ENCODE measurements at regions not wholly inside any gene's neighbourhood (a gene's known extent, or its start where the extent isn't known, plus 50 kb on each side); places are given as distances from the start of the nearest gene placed in this dataset.
A peak's percentile ranks its signal among the peaks of the same experiment; 100 is the strongest.

- H3K36me3 ChIP-seq (ENCODE audit: low read length), result no peaks in the 10 kb centered on the region
- TF ChIP-seq CTCF (IDR thresholded peaks at IDR 0.05; ENCODE audit: insufficient read depth, low read length, poor library complexity, severe bottlenecking) (no peak), EZH2phosphoT487 (conservative IDR thresholded peaks at IDR 0.05; ENCODE audit: low read length) (no peak)
- no peak overlapping the region for H3K4me3 ChIP-seq (ENCODE audit: insufficient read depth, low read length, poor library complexity, severe bottlenecking)
- no peaks in the 10 kb centered on the region for H3K27me3 ChIP-seq (ENCODE audit: low read length)
- no peak overlapping the region for H3K27ac ChIP-seq (ENCODE audit: low read depth, low read length)
- H3K9me3 ChIP-seq (ENCODE audit: insufficient read depth, low read length), result no peaks in the 10 kb centered on the region
- no peaks in the 10 kb centered on the region for H4K20me1 ChIP-seq (ENCODE audit: low read depth, low read length)
- H2AFZ ChIP-seq (ENCODE audit: low read depth, low read length, severe bottlenecking), result no peak overlapping the region
- no peaks in the 10 kb centered on the region for H3K79me2 ChIP-seq (ENCODE audit: insufficient read depth, low read length)
- no peak overlapping the region for H3K4me2 ChIP-seq (ENCODE audit: low read depth, low read length, poor library complexity, severe bottlenecking)
- no peak overlapping the region for H3K9ac ChIP-seq (ENCODE audit: low read length)
- H3K9me2 ChIP-seq (replicated peaks; ENCODE audit: insufficient read depth, low read length), result no peaks in the 10 kb centered on the region
- no peaks in the 10 kb centered on the region for H3F3A ChIP-seq (ENCODE audit: insufficient read depth)
Observed at GRCh38 chr5:50945139-50945538, 278.7 kb downstream of the PARP8 start.

- H4K20me1 ChIP-seq (ENCODE audit: low read depth, low read length), result no peaks in the 10 kb centered on the region
- H3K27ac ChIP-seq (ENCODE audit: low read depth, low read length), result no peak overlapping the region
- no peak overlapping the region for H2AFZ ChIP-seq (ENCODE audit: low read depth, low read length, severe bottlenecking)
Observed at GRCh38 chr5:50947906-50948683, 281.7 kb downstream of the PARP8 start.

GRCh38 chr5:50953290-50953689, 286.9 kb downstream of the PARP8 start:
- Histone ChIP-seq H3F3A (ENCODE audit: insufficient read depth) (no peaks in the 10 kb centered on the region), H3K27ac (ENCODE audit: low read depth, low read length) (no peak overlapping the region), H3K9me3 (ENCODE audit: insufficient read depth, low read length) (no peaks in the 10 kb centered on the region), H3K36me3 (ENCODE audit: low read length) (no peaks in the 10 kb centered on the region), H4K20me1 (ENCODE audit: low read depth, low read length) (no peaks in the 10 kb centered on the region), H3K9ac (ENCODE audit: low read length) (no peak overlapping the region), H2AFZ (ENCODE audit: low read depth, low read length, severe bottlenecking) (no peak overlapping the region), H3K79me2 (ENCODE audit: insufficient read depth, low read length) (no peaks in the 10 kb centered on the region), H3K9me2 (replicated peaks; ENCODE audit: insufficient read depth, low read length) (no peaks in the 10 kb centered on the region), H3K27me3 (ENCODE audit: low read length) (no peaks in the 10 kb centered on the region), H3K4me3 (ENCODE audit: insufficient read depth, low read length, poor library complexity, severe bottlenecking) (no peak overlapping the region), H3K4me2 (ENCODE audit: low read depth, low read length, poor library complexity, severe bottlenecking) (no peak overlapping the region)
- TF ChIP-seq EZH2phosphoT487 (conservative IDR thresholded peaks at IDR 0.05; ENCODE audit: low read length), result no peak
- no peak for TF ChIP-seq CTCF (IDR thresholded peaks at IDR 0.05; ENCODE audit: insufficient read depth, low read length, poor library complexity, severe bottlenecking)

More at GRCh38 chr5:50947906-50948683, 281.7 kb downstream of the PARP8 start:
- TF ChIP-seq EZH2phosphoT487 (conservative IDR thresholded peaks at IDR 0.05; ENCODE audit: low read length), result no peak
- Histone ChIP-seq H3K36me3 (ENCODE audit: low read length) (no peaks in the 10 kb centered on the region), H3K9me2 (replicated peaks; ENCODE audit: insufficient read depth, low read length) (no peaks in the 10 kb centered on the region), H3K27me3 (ENCODE audit: low read length) (no peaks in the 10 kb centered on the region), H3K9ac (ENCODE audit: low read length) (no peak overlapping the region), H3K79me2 (ENCODE audit: insufficient read depth, low read length) (no peaks in the 10 kb centered on the region), H3F3A (ENCODE audit: insufficient read depth) (no peaks in the 10 kb centered on the region), H3K4me3 (ENCODE audit: insufficient read depth, low read length, poor library complexity, severe bottlenecking) (no peak overlapping the region), H3K9me3 (ENCODE audit: insufficient read depth, low read length) (no peaks in the 10 kb centered on the region), H3K4me2 (ENCODE audit: low read depth, low read length, poor library complexity, severe bottlenecking) (no peak overlapping the region)

GRCh38 chr5:50958852-50959457, 292.5 kb downstream of the PARP8 start:
- no peak overlapping the region for H3K4me2 ChIP-seq (ENCODE audit: low read depth, low read length, poor library complexity, severe bottlenecking)
- H3K9me3 ChIP-seq (ENCODE audit: insufficient read depth, low read length), result no peaks in the 10 kb centered on the region
- H2AFZ ChIP-seq (ENCODE audit: low read depth, low read length, severe bottlenecking), result no peak overlapping the region
- H3K9me2 ChIP-seq (replicated peaks; ENCODE audit: insufficient read depth, low read length), result no peaks in the 10 kb centered on the region
- peak; percentile 64 for TF ChIP-seq CTCF (IDR thresholded peaks at IDR 0.05; ENCODE audit: insufficient read depth, low read length, poor library complexity, severe bottlenecking)
- TF ChIP-seq EZH2phosphoT487 (conservative IDR thresholded peaks at IDR 0.05; ENCODE audit: low read length), result no peak
- H3K36me3 ChIP-seq (ENCODE audit: low read length), result no peaks in the 10 kb centered on the region
- H3K9ac ChIP-seq (ENCODE audit: low read length), result no peak overlapping the region
- H3K4me3 ChIP-seq (ENCODE audit: insufficient read depth, low read length, poor library complexity, severe bottlenecking), result no peak overlapping the region
- no peaks in the 10 kb centered on the region for H3K79me2 ChIP-seq (ENCODE audit: insufficient read depth, low read length)
- no peaks in the 10 kb centered on the region for H4K20me1 ChIP-seq (ENCODE audit: low read depth, low read length)
- H3K27me3 ChIP-seq (ENCODE audit: low read length), result no peaks in the 10 kb centered on the region
- H3K27ac ChIP-seq (ENCODE audit: low read depth, low read length), result no peak overlapping the region
- H3F3A ChIP-seq (ENCODE audit: insufficient read depth), result no peaks in the 10 kb centered on the region
